GM12878 (cell line): ENCODE measurements at regions not wholly inside any gene's neighbourhood (a gene's known extent, or its start where the extent isn't known, plus 50 kb on each side); places are given as distances from the start of the nearest gene placed in this dataset.

Experiments
- ATAC-seq: fragments of 200-7000 bp; cut with Tn5 transposase; 3 replicates; pipeline ENCODE4 v1.9.1; 2020; ENCODE audit warnings: mild to moderate bottlenecking, moderate library complexity
- BruUV-seq: library from RNA; stranded (reverse); fragments of 400-500 nt; replicated peaks from 2 replicates; lab custom pipeline; 2021; lab: Mats Ljungman, UMichigan
- CTCF ChIA-PET: fragments of 300-600 bp; sonication (Branson Sonifier 250); formaldehyde crosslinking; extraction: SDS; loops from one replicate; lab custom pipeline; 2021; ENCODE audit warnings: inconsistent platforms; lab: Yijun Ruan, JAX
- POLR2A ChIA-PET: fragments of 350-600 bp; formaldehyde crosslinking; extraction: SDS; loops from one replicate; lab custom pipeline; 2021; ENCODE audit warnings: inconsistent platforms; lab: Charles Lee
- RAD21 ChIA-PET: fragments of 300-600 bp; sonication (Branson Sonifier 250); formaldehyde crosslinking; loops from one replicate; lab custom pipeline; 2023; ENCODE audit warnings: antibody characterized with exemption; ENCODE audit not compliant: unreplicated experiment; lab: Charles Lee
- SMC1A ChIA-PET: fragments of 300-600 bp; sonication (Branson Sonifier 250); formaldehyde crosslinking; loops from one replicate; lab custom pipeline; 2023; ENCODE audit not compliant: unreplicated experiment, uncharacterized antibody; lab: Charles Lee
- DNase-seq: peaks from one replicate; pipeline ENCODE4 v3.0.0-alpha.2; 2011; ENCODE audit warnings: low read depth, low spot score
- FAIRE-seq: peaks from 3 replicates; lab custom pipeline; 2011; peaks lifted over from hg19 to GRCh38; lab: Jason Lieb, UNC
- H2AFZ ChIP-seq: 2 replicates; pipeline ENCODE4 v1.6.0; 2011; ENCODE audit warnings: low read depth, low read length, control low read depth; ENCODE audit not compliant: control insufficient read depth
- H3K27ac ChIP-seq: 2 replicates; pipeline ENCODE4 v1.5.1; 2011; ENCODE audit warnings: control low read depth; ENCODE audit not compliant: control insufficient read depth, insufficient read depth
- H3K27me3 ChIP-seq, 2 experiments: replicated peaks in 1 of 2; 2 replicates each; pipeline versions ENCODE4 v1.6.0 to v1.6.1; 2011; ENCODE audit warnings: low read length in 1 of 2; ENCODE audit not compliant: control insufficient read depth in 2 of 2, insufficient read depth in 2 of 2
- H3K36me3 ChIP-seq, 2 experiments: 2 replicates each; pipeline ENCODE4 v1.5.1; 2011; ENCODE audit warnings: low read length in 1 of 2; ENCODE audit not compliant: control insufficient read depth in 2 of 2, insufficient read depth in 2 of 2
- H3K4me1 ChIP-seq: 2 replicates; pipeline ENCODE4 v1.6.1; 2011; ENCODE audit warnings: mild to moderate bottlenecking, low read length, moderate library complexity, mixed read lengths; ENCODE audit not compliant: control insufficient read depth, insufficient read depth
- H3K4me2 ChIP-seq: 2 replicates; pipeline ENCODE4 v1.6.0; 2011; ENCODE audit warnings: control low read depth; ENCODE audit not compliant: control insufficient read depth, insufficient read depth
- H3K4me3 ChIP-seq: fragments of 200-600 bp; sonication (generic); 2 replicates; pipeline ENCODE4 v1.5.1; 2016
- H3K79me2 ChIP-seq: 2 replicates; pipeline ENCODE4 v1.6.0; 2011; ENCODE audit warnings: low read length; ENCODE audit not compliant: control insufficient read depth, insufficient read depth
- H3K9ac ChIP-seq: 2 replicates; pipeline ENCODE4 v1.8.0; 2011; ENCODE audit warnings: low read length, control low read depth, mixed read lengths; ENCODE audit not compliant: control insufficient read depth, insufficient read depth
- H3K9me3 ChIP-seq: replicated peaks from 3 replicates; pipeline ENCODE4 v1.5.1; 2011; ENCODE audit warnings: mild to moderate bottlenecking, low read length; ENCODE audit not compliant: control insufficient read depth, insufficient read depth
- H4K20me1 ChIP-seq: 2 replicates; pipeline ENCODE4 v1.6.0; 2011; ENCODE audit not compliant: control insufficient read depth, insufficient read depth
- CBX5 ChIP-seq: sonication (generic); IDR thresholded peaks from 2 replicates; pipeline ENCODE4 v1.6.1; 2016; ENCODE audit warnings: low read depth, moderate library complexity, mild to moderate bottlenecking, inconsistent platforms
- CHD2 ChIP-seq: IDR thresholded peaks from 2 replicates; pipeline ENCODE4 v1.6.1; 2011; ENCODE audit warnings: low read depth, low read length, improper control_type of control experiment, borderline replicate concordance
- CTCF ChIP-seq, 3 experiments: IDR thresholded peaks in 2 of 3; conservative IDR thresholded peaks in 1 of 3; 2 replicates each; pipeline ENCODE4 v1.5.1; 2011; ENCODE audit warnings: low read depth in 3 of 3, low read length in 3 of 3, mild to moderate bottlenecking in 3 of 3, control low read depth in 2 of 3, moderate library complexity in 2 of 3, inconsistent platforms in 1 of 3, mixed read lengths in 1 of 3; ENCODE audit not compliant: control insufficient read depth in 2 of 3, insufficient read depth in 1 of 3; ENCODE audit errors: extremely low read depth in 1 of 3
- EP300 ChIP-seq, 2 experiments: fragments of 150-350 bp in 1 of 2; IDR thresholded peaks; 2 replicates each; pipeline ENCODE4 v1.6.1; 2011 to 2012; ENCODE audit warnings: low read depth in 2 of 2, low read length in 2 of 2, borderline replicate concordance in 1 of 2, improper control_type of control experiment in 1 of 2, inconsistent platforms in 1 of 2; ENCODE audit not compliant: control insufficient read depth in 1 of 2
- GABPA ChIP-seq: IDR thresholded peaks from 2 replicates; pipeline ENCODE4 v1.6.1; 2014; ENCODE audit warnings: antibody characterized with exemption, low read depth, mild to moderate bottlenecking, inconsistent platforms
- HDAC6 ChIP-seq: fragments of 200-600 bp; sonication (generic); IDR thresholded peaks from one replicate; pipeline ENCODE4 v1.8.0; 2017; ENCODE audit warnings: antibody characterized with exemption; ENCODE audit not compliant: unreplicated experiment
- MEF2B ChIP-seq: fragments of 450-650 bp; IDR thresholded peaks from 2 replicates; pipeline ENCODE4 v1.6.1; 2018; ENCODE audit warnings: mild to moderate bottlenecking, moderate library complexity; ENCODE audit not compliant: partially characterized antibody, poor library complexity, severe bottlenecking
- NFYA ChIP-seq: IDR thresholded peaks from 2 replicates; pipeline ENCODE4 v1.6.1; 2011; ENCODE audit warnings: low read depth, mild to moderate bottlenecking, low read length, improper control_type of control experiment, borderline replicate concordance
- NR2F1 ChIP-seq: fragments of 450-650 bp; conservative IDR thresholded peaks from 2 replicates; pipeline ENCODE4 v1.6.1; 2017; ENCODE audit warnings: mild to moderate bottlenecking
- RAD51 ChIP-seq: fragments of 450-650 bp; IDR thresholded peaks from 2 replicates; pipeline ENCODE4 v1.6.1; 2016; ENCODE audit warnings: moderate library complexity, mild to moderate bottlenecking, inconsistent platforms
- TCF3 ChIP-seq: IDR thresholded peaks from 2 replicates; pipeline ENCODE4 v1.6.1; 2012; ENCODE audit warnings: low read depth, mild to moderate bottlenecking, low read length, borderline replicate concordance; ENCODE audit not compliant: insufficient read depth
- TCF7 ChIP-seq: IDR thresholded peaks from 2 replicates; pipeline ENCODE4 v1.6.1; 2014; ENCODE audit warnings: antibody characterized with exemption, borderline replicate concordance
- ZNF24 ChIP-seq: fragments of 450-650 bp; IDR thresholded peaks from 2 replicates; pipeline ENCODE4 v1.6.1; 2017; ENCODE audit warnings: antibody characterized with exemption, mild to moderate bottlenecking
- ZZZ3 ChIP-seq: IDR thresholded peaks from 2 replicates; pipeline ENCODE4 v1.6.1; 2011; ENCODE audit warnings: low read depth; ENCODE audit not compliant: control insufficient read depth, insufficient read length
- WGBS: methylation state at CpG from one replicate; pipeline ENCODE4 v1.1.6; 2016; ENCODE audit warnings: low lambda C conversion rate; ENCODE audit not compliant: insufficient replicate concordance, insufficient coverage; ENCODE audit errors: missing lambda C conversion rate; 5-methylcytosine and 5-hydroxymethylcytosine counted together
- in situ Hi-C: fragments of 300-500 bp; cut with MboI; formaldehyde crosslinking; loops from 9 replicates; pipeline ENCODE4 v1.14.3; 2018; ENCODE audit warnings: mixed read lengths
- intact Hi-C: fragments of 100-400 bp; cut with micrococcal nuclease; formaldehyde crosslinking; loops from one replicate; pipeline ENCODE4 v1.14.2; 2022; ENCODE audit not compliant: unreplicated experiment
- TF ChIP-seq, protein P1 (sequence below): IDR thresholded peaks from 2 replicates; pipeline ENCODE4 v1.6.1; 2011; ENCODE audit warnings: low read depth, mild to moderate bottlenecking, low read length, moderate library complexity, borderline replicate concordance; ENCODE audit errors: extremely low read depth
- TF ChIP-seq, protein P2 (sequence below): IDR thresholded peaks from 2 replicates; pipeline ENCODE4 v1.6.1; 2012; ENCODE audit warnings: mild to moderate bottlenecking, low read depth, low read length

- H3K4me2 ChIP-seq = no peak overlapping the region
- WGBS = 96% methylated on average over 1 of the region's 1 CpG
- no peaks in the 10 kb centered on the region for H3K4me1 ChIP-seq
- no peak overlapping the region for H2AFZ ChIP-seq
- no peak overlapping the region for H3K9ac ChIP-seq
- in situ Hi-C loops = no loop called here
- no peaks in the 10 kb centered on the region for H3K27me3 ChIP-seq
- ATAC-seq (no peak), FAIRE-seq (no peak), DNase-seq (no peak)
- no peaks in the 10 kb centered on the region for H4K20me1 ChIP-seq
- TF ChIP-seq NFYA (no peak), ZNF24 (no peak), CHD2 (no peak), TCF7 (no peak), GABPA (no peak), NR2F1 (no peak), CBX5 (peak; percentile 96; the same call in 1 of the 2 replicates), ZZZ3 (no peak), CTCF (IDR thresholded peaks at IDR 0.05 in 2 of 3, conservative IDR thresholded peaks at IDR 0.05 in 1 of 3; ENCODE audit: control insufficient read depth in 2 of 3, extremely low read depth in 1 of 3, insufficient read depth in 1 of 3, low read depth in 3 of 3, low read length in 3 of 3) (no peak), HDAC6 (no peak), EP300 (IDR thresholded peaks at IDR 0.05; ENCODE audit: borderline replicate concordance in 1 of 2, control insufficient read depth in 1 of 2, low read depth in 2 of 2, low read length in 2 of 2) (0 out of 4 replicates have a peak, but pooled peaks of 1 of the 2 experiments have one; percentile 13), RAD51 (no peak), MEF2B (no peak), TCF3 (no peak)
- TF ChIP-seq, protein P1, sequence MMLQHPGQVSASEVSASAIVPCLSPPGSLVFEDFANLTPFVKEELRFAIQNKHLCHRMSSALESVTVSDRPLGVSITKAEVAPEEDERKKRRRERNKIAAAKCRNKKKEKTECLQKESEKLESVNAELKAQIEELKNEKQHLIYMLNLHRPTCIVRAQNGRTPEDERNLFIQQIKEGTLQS = no peak
- TF ChIP-seq, protein P2, sequence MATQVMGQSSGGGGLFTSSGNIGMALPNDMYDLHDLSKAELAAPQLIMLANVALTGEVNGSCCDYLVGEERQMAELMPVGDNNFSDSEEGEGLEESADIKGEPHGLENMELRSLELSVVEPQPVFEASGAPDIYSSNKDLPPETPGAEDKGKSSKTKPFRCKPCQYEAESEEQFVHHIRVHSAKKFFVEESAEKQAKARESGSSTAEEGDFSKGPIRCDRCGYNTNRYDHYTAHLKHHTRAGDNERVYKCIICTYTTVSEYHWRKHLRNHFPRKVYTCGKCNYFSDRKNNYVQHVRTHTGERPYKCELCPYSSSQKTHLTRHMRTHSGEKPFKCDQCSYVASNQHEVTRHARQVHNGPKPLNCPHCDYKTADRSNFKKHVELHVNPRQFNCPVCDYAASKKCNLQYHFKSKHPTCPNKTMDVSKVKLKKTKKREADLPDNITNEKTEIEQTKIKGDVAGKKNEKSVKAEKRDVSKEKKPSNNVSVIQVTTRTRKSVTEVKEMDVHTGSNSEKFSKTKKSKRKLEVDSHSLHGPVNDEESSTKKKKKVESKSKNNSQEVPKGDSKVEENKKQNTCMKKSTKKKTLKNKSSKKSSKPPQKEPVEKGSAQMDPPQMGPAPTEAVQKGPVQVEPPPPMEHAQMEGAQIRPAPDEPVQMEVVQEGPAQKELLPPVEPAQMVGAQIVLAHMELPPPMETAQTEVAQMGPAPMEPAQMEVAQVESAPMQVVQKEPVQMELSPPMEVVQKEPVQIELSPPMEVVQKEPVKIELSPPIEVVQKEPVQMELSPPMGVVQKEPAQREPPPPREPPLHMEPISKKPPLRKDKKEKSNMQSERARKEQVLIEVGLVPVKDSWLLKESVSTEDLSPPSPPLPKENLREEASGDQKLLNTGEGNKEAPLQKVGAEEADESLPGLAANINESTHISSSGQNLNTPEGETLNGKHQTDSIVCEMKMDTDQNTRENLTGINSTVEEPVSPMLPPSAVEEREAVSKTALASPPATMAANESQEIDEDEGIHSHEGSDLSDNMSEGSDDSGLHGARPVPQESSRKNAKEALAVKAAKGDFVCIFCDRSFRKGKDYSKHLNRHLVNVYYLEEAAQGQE = no peak
- no peaks in the 10 kb centered on the region for H3K79me2 ChIP-seq
- no TSS peak for BruUV-seq
- H3K4me3 ChIP-seq = no peak overlapping the region
- H3K36me3 ChIP-seq = no peaks in the 10 kb centered on the region
- RAD21 ChIA-PET = no interaction called here
- SMC1A ChIA-PET = interaction anchor here (1.0 to 1.4 kb wide), 2 partner anchors 9 to 102 kb away, joined by 3 read pairs; no protein-coding TSS in a partner anchor
- CTCF ChIA-PET = interaction anchor here (0.8 kb wide), 1 partner anchor 446 kb away, joined by 4 read pairs; no protein-coding TSS in a partner anchor
- POLR2A ChIA-PET = no interaction called here
- H3K27ac ChIP-seq = no peak overlapping the region
- intact Hi-C loops = no loop called here
- peaks cover 3% of the 10 kb centered on the region; the same call in 2 of the 3 replicates for H3K9me3 ChIP-seq
Observed at GRCh38 chr16:72673118-72673517, 374.8 kb downstream of the ZFHX3 start.
